Activated CD4-positive, alpha-beta T cell treated with anti-CD3 and anti-CD28 coated beads, Interleukin-10, Interleukin-2, amounts not matched to agents 100 ng/mL and 50 ng/mL, durations not matched to agents 16 hours and 8 hours (primary cell): ENCODE measurements at regions not wholly inside any gene's neighbourhood (a gene's known extent, or its start where the extent isn't known, plus 50 kb on each side); places are given as distances from the start of the nearest gene placed in this dataset.
A peak's percentile ranks its signal among the peaks of the same experiment; 100 is the strongest.

ENCODE experiments used
- DNase-seq: peaks from one replicate; pipeline ENCODE4 v3.0.0-alpha.2; 2020

GRCh38 chr4:60042231-60042652, 1157.9 kb upstream of the ADGRL3 start:
- DNase-seq = no peak

- DNase-seq = no peak
Measured at GRCh38 chr4:60042941-60043340, 1157.2 kb upstream of the ADGRL3 start.

GRCh38 chr4:60078984-60079383, 1121.1 kb upstream of the ADGRL3 start:
- no peak for DNase-seq

GRCh38 chr4:60081839-60082238, 1118.3 kb upstream of the ADGRL3 start:
- no peak for DNase-seq

GRCh38 chr4:60088807-60089486, 1111.2 kb upstream of the ADGRL3 start:
- no peak for DNase-seq

- DNase-seq = no peak
Measured at GRCh38 chr4:60089546-60090273, 1110.4 kb upstream of the ADGRL3 start.

GRCh38 chr4:60096676-60097075, 1103.5 kb upstream of the ADGRL3 start:
- no peak for DNase-seq

GRCh38 chr4:60116592-60116991, 1083.5 kb upstream of the ADGRL3 start:
- no peak for DNase-seq

- DNase-seq = no peak
Measured at GRCh38 chr4:60117726-60118323, 1082.3 kb upstream of the ADGRL3 start.

- DNase-seq = no peak
Measured at GRCh38 chr4:60122820-60123219, 1077.3 kb upstream of the ADGRL3 start.

- no peak for DNase-seq
Measured at GRCh38 chr4:60128888-60129287, 1071.2 kb upstream of the ADGRL3 start.

- no peak for DNase-seq
Measured at GRCh38 chr4:60129740-60130139, 1070.4 kb upstream of the ADGRL3 start.

GRCh38 chr4:60133375-60133774, 1066.8 kb upstream of the ADGRL3 start:
- DNase-seq = no peak

GRCh38 chr4:60134099-60134498, 1066.0 kb upstream of the ADGRL3 start:
- no peak for DNase-seq

GRCh38 chr4:60155088-60155487, 1045.0 kb upstream of the ADGRL3 start:
- no peak for DNase-seq

- no peak for DNase-seq
Measured at GRCh38 chr4:60173103-60173502, 1027.0 kb upstream of the ADGRL3 start.

- DNase-seq = no peak
Measured at GRCh38 chr4:60173718-60174117, 1026.4 kb upstream of the ADGRL3 start.

GRCh38 chr4:60175241-60175640, 1024.9 kb upstream of the ADGRL3 start:
- DNase-seq = no peak

- DNase-seq = no peak
Measured at GRCh38 chr4:60187428-60187827, 1012.7 kb upstream of the ADGRL3 start.

- DNase-seq = no peak
Measured at GRCh38 chr4:60189286-60189685, 1010.8 kb upstream of the ADGRL3 start.

GRCh38 chr4:60194214-60194613, 1005.9 kb upstream of the ADGRL3 start:
- no peak for DNase-seq

GRCh38 chr4:60195256-60195655, 1004.9 kb upstream of the ADGRL3 start:
- no peak for DNase-seq

- peak; percentile 45 for DNase-seq
Measured at GRCh38 chr4:60201052-60201673, 999.0 kb upstream of the ADGRL3 start.

GRCh38 chr4:60209588-60209987, 990.5 kb upstream of the ADGRL3 start:
- DNase-seq = no peak
